HG03108 (cell line): ENCODE measurements at regions not wholly inside any gene's neighbourhood (a gene's known extent, or its start where the extent isn't known, plus 50 kb on each side); places are given as distances from the start of the nearest gene placed in this dataset.

Experiments used
- ATAC-seq: cut with Tn5 transposase; IDR thresholded peaks from one replicate; pipeline ENCODE4 v1.9.1; 2021; ENCODE audit warnings: moderate library complexity; ENCODE audit not compliant: unreplicated experiment

- no peak for ATAC-seq
Observed at GRCh38 chr4:161237495-161237894, 926.3 kb downstream of the FSTL5 start.

- no peak for ATAC-seq
Observed at GRCh38 chr4:161225327-161225726, 938.5 kb downstream of the FSTL5 start.

GRCh38 chr4:161222889-161223288 lies 940.9 kb downstream of the FSTL5 start:
- no peak for ATAC-seq

- ATAC-seq = no peak
Observed at GRCh38 chr4:161208564-161208963, 955.2 kb downstream of the FSTL5 start.

- ATAC-seq = no peak
Observed at GRCh38 chr4:161206528-161207080, 957.2 kb downstream of the FSTL5 start.

GRCh38 chr4:161203865-161204264 lies 959.9 kb downstream of the FSTL5 start:
- ATAC-seq = no peak

GRCh38 chr4:161197912-161198311 lies 965.9 kb downstream of the FSTL5 start:
- no peak for ATAC-seq

- ATAC-seq = no peak
Observed at GRCh38 chr4:161197474-161197873, 966.3 kb downstream of the FSTL5 start.

GRCh38 chr4:161189286-161190134 lies 974.3 kb downstream of the FSTL5 start:
- ATAC-seq = no peak

GRCh38 chr4:161188578-161188977 lies 975.2 kb downstream of the FSTL5 start:
- no peak for ATAC-seq

GRCh38 chr4:161187569-161187968 lies 976.2 kb downstream of the FSTL5 start:
- no peak for ATAC-seq

GRCh38 chr4:161186750-161187149 lies 977.0 kb downstream of the FSTL5 start:
- ATAC-seq = no peak

GRCh38 chr4:161186012-161186411 lies 977.8 kb downstream of the FSTL5 start:
- ATAC-seq = no peak

GRCh38 chr4:161183729-161184128 lies 980.1 kb downstream of the FSTL5 start:
- no peak for ATAC-seq

- no peak for ATAC-seq
Observed at GRCh38 chr4:161182913-161183312, 980.9 kb downstream of the FSTL5 start.

- no peak for ATAC-seq
Observed at GRCh38 chr4:161178310-161178709, 985.5 kb downstream of the FSTL5 start.

GRCh38 chr4:161172396-161173026 lies 991.3 kb downstream of the FSTL5 start:
- ATAC-seq = no peak

GRCh38 chr4:161167539-161167938 lies 996.3 kb downstream of the FSTL5 start:
- ATAC-seq = no peak

- ATAC-seq = no peak
Observed at GRCh38 chr4:161160718-161161117, 1003.1 kb downstream of the FSTL5 start.

- ATAC-seq = no peak
Observed at GRCh38 chr4:161148051-161148450, 1015.7 kb downstream of the FSTL5 start.

- no peak for ATAC-seq
Observed at GRCh38 chr4:161143375-161143774, 1020.4 kb downstream of the FSTL5 start.

GRCh38 chr4:161134795-161135194 lies 1029.0 kb downstream of the FSTL5 start:
- ATAC-seq = no peak
